ENCODE measurements at regions not wholly inside any gene's neighbourhood (a gene's known extent, or its start where the extent isn't known, plus 50 kb on each side); places are given as distances from the start of the nearest gene placed in this dataset.

DNA sequence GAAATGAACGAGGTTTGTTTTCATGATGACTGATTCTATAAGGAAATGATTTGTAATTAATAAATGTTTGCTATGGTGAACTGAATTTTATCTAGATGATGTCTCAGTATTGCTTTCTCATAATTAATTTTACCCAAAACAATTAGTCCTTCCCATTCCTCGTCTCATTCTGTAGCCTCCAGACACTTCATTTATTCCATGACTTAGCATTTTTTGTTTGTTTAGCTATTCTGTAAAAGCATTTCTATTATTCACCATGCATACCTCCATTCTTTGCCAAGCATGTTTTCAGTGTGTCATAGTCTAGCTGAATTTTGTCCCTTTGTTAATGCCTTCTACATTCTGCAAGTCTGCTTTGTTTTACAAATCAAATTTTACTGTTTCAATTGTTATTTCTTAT is 137.4 kb upstream of the RPL10L start:
- DNase-seq (ENCODE audit: low spot score) = no peak

DNA sequence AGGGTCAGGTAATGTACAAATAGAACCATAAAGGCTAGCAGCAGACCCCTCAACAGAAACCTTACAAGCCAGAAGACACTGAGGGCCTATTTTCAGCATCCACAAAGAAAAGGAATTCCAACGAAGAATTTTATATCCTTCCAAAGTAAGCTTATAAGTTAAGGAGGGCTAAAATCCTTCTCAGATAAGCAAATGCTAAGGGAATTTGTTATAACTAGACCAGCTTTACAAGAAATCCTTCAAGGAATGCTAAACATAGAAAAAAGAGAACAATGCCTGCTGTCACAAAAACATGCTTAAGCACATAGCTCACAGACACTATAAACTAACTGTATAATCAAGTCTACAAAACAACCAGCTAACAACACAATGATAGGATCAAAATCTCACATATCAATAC is 130.7 kb upstream of the RPL10L start:
- DNase-seq (ENCODE audit: low spot score) = no peak

GRCh38 chr14:46769292-46769691 is 117.7 kb upstream of the RPL10L start:
- DNase-seq (ENCODE audit: low spot score) = peak; percentile 48

DNA sequence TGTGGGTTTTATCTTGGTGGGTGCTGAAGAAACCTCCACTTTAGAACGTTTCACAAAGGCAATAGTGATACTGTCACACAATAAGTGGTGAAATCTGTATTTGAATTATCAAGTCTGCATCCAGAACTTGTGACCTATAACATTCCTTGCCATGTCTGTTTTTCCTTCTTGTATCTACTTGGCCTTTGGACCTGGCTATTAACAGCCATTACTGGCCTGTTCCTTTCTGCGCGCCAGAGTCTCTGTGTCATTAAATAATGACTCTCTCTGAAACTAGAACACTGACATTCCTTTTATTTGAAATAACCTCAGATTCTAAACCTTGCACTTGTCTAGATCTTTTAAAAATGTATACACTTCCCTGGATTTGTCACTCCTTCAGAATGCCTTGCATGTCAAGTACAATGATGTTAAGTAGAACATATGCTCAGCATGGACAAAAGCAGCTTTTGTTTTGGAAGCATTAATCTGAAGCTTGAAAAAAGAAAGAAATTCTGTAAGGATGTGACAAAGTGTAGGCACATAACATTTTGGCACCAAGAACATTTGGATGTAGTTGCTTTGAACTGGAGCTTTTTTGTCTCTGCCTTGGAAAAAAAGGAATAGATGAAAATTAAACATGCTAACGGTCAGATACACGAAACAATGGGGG is 95.5 kb upstream of the RPL10L start:
- no peak for DNase-seq (ENCODE audit: low spot score)

DNA sequence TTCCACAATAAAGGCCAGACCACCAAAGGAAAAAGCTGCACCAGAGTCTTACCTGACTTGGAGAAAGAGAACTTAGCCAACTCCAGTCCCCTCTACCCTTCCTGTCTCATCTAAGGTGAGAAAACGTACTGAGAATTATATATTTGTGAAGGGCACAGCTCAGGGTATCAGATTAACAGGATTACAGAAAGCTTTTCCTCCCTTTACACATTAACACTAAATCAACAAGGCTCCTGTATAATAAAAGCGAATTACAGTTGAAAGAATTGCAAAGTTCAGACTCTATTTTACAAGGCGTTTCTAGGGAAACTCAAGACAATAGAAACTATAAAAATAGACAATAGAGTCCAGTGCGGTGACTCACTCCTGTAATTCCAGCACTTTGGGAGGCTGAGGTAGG is 82.7 kb upstream of the RPL10L start:
- no peak for DNase-seq (ENCODE audit: low spot score)

GRCh38 chr14:46717211-46717610 is 65.6 kb upstream of the RPL10L start:
- DNase-seq (ENCODE audit: low spot score) = no peak
